SJCRH30 (cell line): ENCODE measurements at regions not wholly inside any gene's neighbourhood (a gene's known extent, or its start where the extent isn't known, plus 50 kb on each side); places are given as distances from the start of the nearest gene placed in this dataset.

Source experiments
- DNase-seq, 2 experiments: peaks; one replicate each; pipeline ENCODE4 v3.0.0-alpha.2; 2015 to 2020
- H3K27ac ChIP-seq: fragments of 250-450 bp; sonication (Bioruptor Pico); 2 replicates; pipeline ENCODE4 v1.5.1; 2020; ENCODE audit warnings: mild to moderate bottlenecking, moderate library complexity
- H3K27me3 ChIP-seq: fragments of 250-450 bp; sonication (Bioruptor Pico); 2 replicates; pipeline ENCODE4 v1.5.1; 2020; ENCODE audit warnings: mild to moderate bottlenecking, moderate library complexity
- H3K36me3 ChIP-seq: fragments of 250-450 bp; sonication (Bioruptor Pico); 2 replicates; pipeline ENCODE4 v1.5.1; 2020; ENCODE audit warnings: mild to moderate bottlenecking, moderate library complexity
- H3K4me1 ChIP-seq: fragments of 250-450 bp; sonication (Bioruptor Pico); 2 replicates; pipeline ENCODE4 v1.5.1; 2020; ENCODE audit warnings: mild to moderate bottlenecking, moderate library complexity
- H3K4me3 ChIP-seq: fragments of 250-450 bp; sonication (Bioruptor Pico); 2 replicates; pipeline ENCODE4 v1.5.1; 2020; ENCODE audit warnings: mild to moderate bottlenecking, moderate library complexity
- H3K9me3 ChIP-seq: fragments of 250-450 bp; sonication (Bioruptor Pico); replicated peaks from 2 replicates; pipeline ENCODE4 v1.5.1; 2020; ENCODE audit warnings: mild to moderate bottlenecking, moderate library complexity

GRCh38 chr14:96617635-96618034 is 115.5 kb downstream of the PAPOLA start:
- Histone ChIP-seq H3K36me3 (no peaks in the 10 kb centered on the region), H3K4me3 (no peak overlapping the region), H3K9me3 (no peaks in the 10 kb centered on the region), H3K4me1 (no peaks in the 10 kb centered on the region), H3K27ac (no peak overlapping the region), H3K27me3 (no peaks in the 10 kb centered on the region)
- peak in 1 of 2 experiments; percentile 6 for DNase-seq

GRCh38 chr14:96622926-96623325 is 120.7 kb downstream of the PAPOLA start:
- H3K27me3 ChIP-seq = no peaks in the 10 kb centered on the region
- H3K27ac ChIP-seq = no peak overlapping the region
- no peaks in the 10 kb centered on the region for H3K9me3 ChIP-seq
- no peak for DNase-seq
- no peak overlapping the region for H3K4me3 ChIP-seq
- no peaks in the 10 kb centered on the region for H3K4me1 ChIP-seq
- H3K36me3 ChIP-seq = no peaks in the 10 kb centered on the region

GRCh38 chr14:96623676-96624484 is 121.7 kb downstream of the PAPOLA start:
- no peak for DNase-seq
- no peaks in the 10 kb centered on the region for H3K9me3 ChIP-seq

GRCh38 chr14:96624661-96625425 is 122.7 kb downstream of the PAPOLA start:
- DNase-seq = no peak
- no peaks in the 10 kb centered on the region for H3K36me3 ChIP-seq
- H3K9me3 ChIP-seq = no peaks in the 10 kb centered on the region
- H3K4me1 ChIP-seq = no peaks in the 10 kb centered on the region
- no peak overlapping the region for H3K4me3 ChIP-seq
- H3K27ac ChIP-seq = no peak overlapping the region
- no peaks in the 10 kb centered on the region for H3K27me3 ChIP-seq

More at GRCh38 chr14:96623676-96624484, 121.7 kb downstream of the PAPOLA start:
- no peaks in the 10 kb centered on the region for H3K4me1 ChIP-seq
- H3K27ac ChIP-seq = no peak overlapping the region
- H3K4me3 ChIP-seq = no peak overlapping the region
- H3K27me3 ChIP-seq = no peaks in the 10 kb centered on the region
- no peaks in the 10 kb centered on the region for H3K36me3 ChIP-seq

GRCh38 chr14:96625426-96625985 is 123.3 kb downstream of the PAPOLA start:
- Histone ChIP-seq H3K4me1 (no peaks in the 10 kb centered on the region), H3K27ac (no peak overlapping the region), H3K27me3 (no peaks in the 10 kb centered on the region), H3K9me3 (no peaks in the 10 kb centered on the region), H3K4me3 (no peak overlapping the region), H3K36me3 (no peaks in the 10 kb centered on the region)
- DNase-seq = no peak

- no peaks in the 10 kb centered on the region for H3K27me3 ChIP-seq
Observed at GRCh38 chr14:96626121-96626768, 124.1 kb downstream of the PAPOLA start.

GRCh38 chr14:96626916-96627315 is 124.7 kb downstream of the PAPOLA start:
- Histone ChIP-seq H3K27me3 (no peaks in the 10 kb centered on the region), H3K4me3 (no peak overlapping the region), H3K4me1 (no peaks in the 10 kb centered on the region), H3K36me3 (no peaks in the 10 kb centered on the region), H3K27ac (no peak overlapping the region), H3K9me3 (no peaks in the 10 kb centered on the region)
- no peak for DNase-seq

More at GRCh38 chr14:96626121-96626768, 124.1 kb downstream of the PAPOLA start:
- DNase-seq = no peak
- H3K27ac ChIP-seq = no peak overlapping the region
- H3K9me3 ChIP-seq = no peaks in the 10 kb centered on the region
- no peak overlapping the region for H3K4me3 ChIP-seq
- no peaks in the 10 kb centered on the region for H3K4me1 ChIP-seq
- no peaks in the 10 kb centered on the region for H3K36me3 ChIP-seq

GRCh38 chr14:96627386-96627785 is 125.2 kb downstream of the PAPOLA start:
- no peak for DNase-seq
- H3K27me3 ChIP-seq = no peaks in the 10 kb centered on the region

GRCh38 chr14:96627811-96628775 is 125.9 kb downstream of the PAPOLA start:
- H3K4me1 ChIP-seq = no peaks in the 10 kb centered on the region
- no peak overlapping the region for H3K4me3 ChIP-seq
- H3K9me3 ChIP-seq = no peaks in the 10 kb centered on the region
- DNase-seq = no peak
- no peak overlapping the region for H3K27ac ChIP-seq
- H3K36me3 ChIP-seq = no peaks in the 10 kb centered on the region
- no peaks in the 10 kb centered on the region for H3K27me3 ChIP-seq

More at GRCh38 chr14:96627386-96627785, 125.2 kb downstream of the PAPOLA start:
- Histone ChIP-seq H3K9me3 (no peaks in the 10 kb centered on the region), H3K4me1 (no peaks in the 10 kb centered on the region), H3K27ac (no peak overlapping the region), H3K36me3 (no peaks in the 10 kb centered on the region), H3K4me3 (no peak overlapping the region)

GRCh38 chr14:96629082-96629481 is 126.9 kb downstream of the PAPOLA start:
- no peak overlapping the region for H3K27ac ChIP-seq
- H3K9me3 ChIP-seq = no peaks in the 10 kb centered on the region
- H3K4me3 ChIP-seq = no peak overlapping the region
- no peaks in the 10 kb centered on the region for H3K27me3 ChIP-seq
- H3K36me3 ChIP-seq = no peaks in the 10 kb centered on the region
- no peak for DNase-seq
- no peaks in the 10 kb centered on the region for H3K4me1 ChIP-seq

- Histone ChIP-seq H3K27ac (no peak overlapping the region), H3K36me3 (no peaks in the 10 kb centered on the region), H3K9me3 (no peaks in the 10 kb centered on the region), H3K4me1 (no peaks in the 10 kb centered on the region), H3K4me3 (no peak overlapping the region), H3K27me3 (no peaks in the 10 kb centered on the region)
- no peak for DNase-seq
Observed at GRCh38 chr14:96629558-96630222, 127.5 kb downstream of the PAPOLA start.

GRCh38 chr14:96630281-96630680 is 128.1 kb downstream of the PAPOLA start:
- Histone ChIP-seq H3K9me3 (no peaks in the 10 kb centered on the region), H3K27ac (no peak overlapping the region), H3K36me3 (no peaks in the 10 kb centered on the region), H3K27me3 (no peaks in the 10 kb centered on the region), H3K4me1 (no peaks in the 10 kb centered on the region), H3K4me3 (no peak overlapping the region)
- DNase-seq = no peak

- Histone ChIP-seq H3K9me3 (no peaks in the 10 kb centered on the region), H3K4me1 (no peaks in the 10 kb centered on the region), H3K4me3 (no peak overlapping the region), H3K27ac (no peak overlapping the region), H3K36me3 (no peaks in the 10 kb centered on the region), H3K27me3 (no peaks in the 10 kb centered on the region)
- no peak for DNase-seq
Observed at GRCh38 chr14:96631030-96631429, 128.8 kb downstream of the PAPOLA start.
